ENCODE measurements at regions not wholly inside any gene's neighbourhood (a gene's known extent, or its start where the extent isn't known, plus 50 kb on each side); places are given as distances from the start of the nearest gene placed in this dataset.

DNA sequence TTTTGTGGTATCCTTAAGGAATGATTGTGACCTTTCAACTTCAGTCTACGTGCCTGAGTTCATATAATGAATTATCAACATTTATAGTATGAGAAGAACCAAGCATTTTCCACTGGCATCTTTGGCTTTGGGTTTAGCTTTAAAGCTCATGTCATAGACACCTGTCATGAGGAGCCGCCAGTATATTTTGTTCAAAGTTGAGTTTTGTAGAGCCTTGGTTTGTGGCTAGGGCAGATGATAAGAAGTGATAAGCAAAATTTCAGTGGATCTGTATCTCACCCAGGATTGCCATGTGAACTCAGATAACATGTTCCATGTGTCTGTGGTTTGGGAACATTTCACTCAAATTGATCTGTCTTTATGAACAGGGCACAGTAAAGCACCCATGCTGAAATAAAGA lies 873.2 kb downstream of the STPG2 start:
- no peaks in the 10 kb centered on the region for H3K4me1 Mint-ChIP-seq (ENCODE audit: low read depth)
- H3K9me3 Mint-ChIP-seq = peaks cover 31% of the 10 kb centered on the region
- no peaks in the 10 kb centered on the region; the same call in 1 of the 2 replicates for H3K36me3 Mint-ChIP-seq (ENCODE audit: low read depth)
- no peaks in the 10 kb centered on the region for H3K27me3 Mint-ChIP-seq (ENCODE audit: insufficient read depth)
- DNase-seq = no peak
- H3K4me3 Mint-ChIP-seq = no peak overlapping the region
- TF ChIP-seq, protein P1, sequence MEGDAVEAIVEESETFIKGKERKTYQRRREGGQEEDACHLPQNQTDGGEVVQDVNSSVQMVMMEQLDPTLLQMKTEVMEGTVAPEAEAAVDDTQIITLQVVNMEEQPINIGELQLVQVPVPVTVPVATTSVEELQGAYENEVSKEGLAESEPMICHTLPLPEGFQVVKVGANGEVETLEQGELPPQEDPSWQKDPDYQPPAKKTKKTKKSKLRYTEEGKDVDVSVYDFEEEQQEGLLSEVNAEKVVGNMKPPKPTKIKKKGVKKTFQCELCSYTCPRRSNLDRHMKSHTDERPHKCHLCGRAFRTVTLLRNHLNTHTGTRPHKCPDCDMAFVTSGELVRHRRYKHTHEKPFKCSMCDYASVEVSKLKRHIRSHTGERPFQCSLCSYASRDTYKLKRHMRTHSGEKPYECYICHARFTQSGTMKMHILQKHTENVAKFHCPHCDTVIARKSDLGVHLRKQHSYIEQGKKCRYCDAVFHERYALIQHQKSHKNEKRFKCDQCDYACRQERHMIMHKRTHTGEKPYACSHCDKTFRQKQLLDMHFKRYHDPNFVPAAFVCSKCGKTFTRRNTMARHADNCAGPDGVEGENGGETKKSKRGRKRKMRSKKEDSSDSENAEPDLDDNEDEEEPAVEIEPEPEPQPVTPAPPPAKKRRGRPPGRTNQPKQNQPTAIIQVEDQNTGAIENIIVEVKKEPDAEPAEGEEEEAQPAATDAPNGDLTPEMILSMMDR (IDR thresholded peaks at IDR 0.05) = no peak
- no peak overlapping the region for H3K27ac Mint-ChIP-seq

DNA sequence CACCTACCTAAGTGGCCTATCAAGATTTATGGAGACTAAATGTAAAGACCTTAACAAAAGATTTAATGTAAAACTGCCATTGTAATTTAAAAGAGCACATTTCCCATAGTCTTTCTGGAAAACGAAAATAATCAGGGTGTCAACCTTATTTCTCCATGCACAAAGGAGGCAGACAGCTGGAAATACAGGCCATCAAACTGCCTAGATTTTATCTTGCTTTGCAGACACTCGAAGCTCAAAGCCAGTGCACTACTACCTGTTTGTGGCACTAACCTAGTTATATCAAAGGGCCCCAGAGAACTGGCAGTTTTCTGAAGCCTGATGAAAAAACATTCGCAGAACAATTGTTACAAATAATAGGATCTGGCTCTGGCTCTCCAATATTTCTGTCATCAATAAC lies 863.9 kb downstream of the STPG2 start:
- TF ChIP-seq, protein P1 (IDR thresholded peaks at IDR 0.05) = no peak
- Mint-ChIP-seq H3K9me3 (peaks cover 39% of the 10 kb centered on the region), H3K4me1 (ENCODE audit: low read depth) (no peaks in the 10 kb centered on the region), H3K27ac (no peak overlapping the region), H3K4me3 (no peak overlapping the region), H3K27me3 (ENCODE audit: insufficient read depth) (no peaks in the 10 kb centered on the region), H3K36me3 (ENCODE audit: low read depth) (no peaks in the 10 kb centered on the region; the same call in 1 of the 2 replicates)
- no peak for DNase-seq

DNA sequence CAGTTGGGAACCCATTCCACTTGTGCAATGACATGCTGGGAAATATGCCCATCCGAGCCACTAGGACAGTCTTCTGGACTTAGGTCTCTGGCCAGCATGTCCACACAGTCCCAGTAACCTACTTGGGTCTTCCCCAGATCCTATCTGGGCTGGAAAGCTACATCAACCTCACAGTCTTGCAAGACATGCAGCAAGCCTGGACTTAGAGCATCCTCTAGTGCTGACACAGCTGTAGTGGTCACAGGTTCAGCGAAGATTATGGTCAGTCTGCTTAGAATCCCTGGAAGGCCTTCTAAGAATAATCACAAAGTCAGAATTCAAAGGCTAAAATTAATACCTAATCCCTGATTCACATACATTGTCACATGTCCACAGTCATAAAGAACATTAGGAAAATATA lies 842.7 kb downstream of the STPG2 start:
- Mint-ChIP-seq H3K27me3 (ENCODE audit: insufficient read depth) (no peaks in the 10 kb centered on the region), H3K4me3 (no peak overlapping the region), H3K9me3 (peaks cover 39% of the 10 kb centered on the region), H3K4me1 (ENCODE audit: low read depth) (no peaks in the 10 kb centered on the region), H3K27ac (no peak overlapping the region), H3K36me3 (ENCODE audit: low read depth) (no peaks in the 10 kb centered on the region)
- no peak for DNase-seq
- TF ChIP-seq, protein P1 (IDR thresholded peaks at IDR 0.05) = no peak

DNA sequence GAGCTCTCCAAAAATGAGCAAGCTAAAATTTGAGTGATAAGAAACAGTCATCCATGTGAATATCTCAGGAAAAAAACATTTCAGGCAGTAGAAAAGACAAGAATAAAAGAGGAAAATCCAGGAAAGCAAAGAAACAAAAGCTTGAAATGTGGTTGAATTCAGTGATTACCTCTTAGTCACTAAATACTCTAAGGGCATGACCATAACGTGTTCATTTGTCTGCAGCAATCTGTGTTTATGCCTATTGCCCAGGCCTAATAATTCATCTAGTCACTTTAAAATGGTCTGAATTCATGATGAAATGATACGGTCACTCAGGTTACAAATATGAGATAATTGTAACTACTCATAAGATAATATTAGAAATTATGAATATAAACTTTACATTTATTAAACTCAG lies 837.9 kb downstream of the STPG2 start:
- no peaks in the 10 kb centered on the region for H3K4me1 Mint-ChIP-seq (ENCODE audit: low read depth)
- H3K4me3 Mint-ChIP-seq = no peak overlapping the region
- DNase-seq = no peak
- H3K27me3 Mint-ChIP-seq (ENCODE audit: insufficient read depth) = no peaks in the 10 kb centered on the region
- no peak overlapping the region for H3K27ac Mint-ChIP-seq
- peaks cover 28% of the 10 kb centered on the region for H3K9me3 Mint-ChIP-seq
- TF ChIP-seq, protein P1 (IDR thresholded peaks at IDR 0.05) = no peak
- H3K36me3 Mint-ChIP-seq (ENCODE audit: low read depth) = no peaks in the 10 kb centered on the region

DNA sequence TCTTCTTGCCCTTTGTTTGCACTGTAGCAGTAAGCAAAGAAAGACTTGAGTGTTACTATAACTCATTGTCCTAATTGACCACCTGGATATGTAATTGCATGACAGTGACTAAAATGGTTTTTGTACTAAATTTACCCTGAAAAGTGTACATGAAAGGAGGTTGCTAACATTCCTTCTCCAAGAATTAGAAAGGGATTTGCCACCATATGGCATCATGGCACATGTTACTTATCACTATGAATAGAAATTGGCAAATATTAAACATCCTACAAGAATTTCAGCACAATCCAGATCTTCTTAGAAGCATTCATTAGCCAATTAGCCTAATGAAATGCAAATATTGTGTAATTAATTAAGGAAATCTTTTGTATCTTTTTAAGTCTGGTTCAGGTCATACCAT lies 834.2 kb downstream of the STPG2 start:
- Mint-ChIP-seq H3K27ac (no peak overlapping the region), H3K27me3 (ENCODE audit: insufficient read depth) (no peaks in the 10 kb centered on the region), H3K4me1 (ENCODE audit: low read depth) (no peaks in the 10 kb centered on the region), H3K4me3 (no peak overlapping the region), H3K9me3 (peaks cover 40% of the 10 kb centered on the region), H3K36me3 (ENCODE audit: low read depth) (no peaks in the 10 kb centered on the region)
- TF ChIP-seq, protein P1 (IDR thresholded peaks at IDR 0.05) = no peak
- no peak for DNase-seq

DNA sequence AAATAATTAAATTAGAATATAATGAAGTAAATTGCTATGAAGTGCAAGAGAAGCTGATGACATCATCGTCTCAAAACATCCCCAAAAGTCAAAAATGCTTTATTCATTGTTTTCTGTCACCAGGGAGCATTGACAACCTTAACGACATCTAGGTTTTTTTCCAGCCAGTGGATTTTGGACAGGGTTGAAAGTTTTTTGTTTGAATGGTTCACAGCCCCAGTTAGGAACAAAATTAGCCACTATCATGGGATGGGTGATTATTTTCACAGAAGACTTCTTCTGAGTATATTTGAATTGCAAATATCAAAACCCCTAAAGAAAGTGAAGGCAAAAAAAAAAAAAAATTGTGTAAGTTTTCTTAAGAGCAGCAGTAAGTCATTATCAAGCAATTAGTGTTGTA lies 826.1 kb downstream of the STPG2 start:
- TF ChIP-seq, protein P1 (IDR thresholded peaks at IDR 0.05) = no peak
- DNase-seq = no peak
- Mint-ChIP-seq H3K27me3 (ENCODE audit: insufficient read depth) (no peaks in the 10 kb centered on the region), H3K36me3 (ENCODE audit: low read depth) (no peaks in the 10 kb centered on the region), H3K9me3 (peaks cover 38% of the 10 kb centered on the region), H3K4me3 (no peak overlapping the region), H3K27ac (no peak overlapping the region), H3K4me1 (ENCODE audit: low read depth) (no peaks in the 10 kb centered on the region)
